ENCODE measurements at regions not wholly inside any gene's neighbourhood (a gene's known extent, or its start where the extent isn't known, plus 50 kb on each side); places are given as distances from the start of the nearest gene placed in this dataset.
"Not testable (repeated sequence)": the region's sequence is repeated elsewhere in the genome, so short reads cannot be mapped to it uniquely, and the experiment has no call there.

- no peak for DNase-seq
Observed at GRCh38 chr14:96686126-96686525, 111.1 kb upstream of the VRK1 start.

- no peak for DNase-seq
Observed at GRCh38 chr14:96688629-96689028, 108.6 kb upstream of the VRK1 start.

GRCh38 chr14:96690713-96691383 lies 106.3 kb upstream of the VRK1 start:
- DNase-seq: no peak

GRCh38 chr14:96693252-96693820 lies 103.8 kb upstream of the VRK1 start:
- no peak for DNase-seq

- DNase-seq: no peak
Observed at GRCh38 chr14:96693987-96694386, 103.2 kb upstream of the VRK1 start.

- no peak for DNase-seq
Observed at GRCh38 chr14:96698960-96699539, 98.1 kb upstream of the VRK1 start.

GRCh38 chr14:96699666-96700065 lies 97.5 kb upstream of the VRK1 start:
- DNase-seq: no peak

GRCh38 chr14:96702831-96703230 lies 94.4 kb upstream of the VRK1 start:
- no peak for DNase-seq

- no peak for DNase-seq
Observed at GRCh38 chr14:96705422-96706092, 91.6 kb upstream of the VRK1 start.

- no peak for DNase-seq
Observed at GRCh38 chr14:96706893-96707292, 90.3 kb upstream of the VRK1 start.

GRCh38 chr14:96710060-96710666 lies 87.0 kb upstream of the VRK1 start:
- DNase-seq: no peak

GRCh38 chr14:96711559-96712267 lies 85.5 kb upstream of the VRK1 start:
- no peak for DNase-seq

- DNase-seq: no peak
Observed at GRCh38 chr14:96713426-96713825, 83.8 kb upstream of the VRK1 start.

GRCh38 chr14:96714537-96714936 lies 82.6 kb upstream of the VRK1 start:
- not testable (repeated sequence) for DNase-seq

GRCh38 chr14:96717116-96717515 lies 80.1 kb upstream of the VRK1 start:
- no peak for DNase-seq

- no peak for DNase-seq
Observed at GRCh38 chr14:96718407-96718806, 78.8 kb upstream of the VRK1 start.

- DNase-seq: not testable (repeated sequence)
Observed at GRCh38 chr14:96720702-96721101, 76.5 kb upstream of the VRK1 start.

- DNase-seq: no peak
Observed at GRCh38 chr14:96722736-96723135, 74.4 kb upstream of the VRK1 start.

GRCh38 chr14:96723946-96724345 lies 73.2 kb upstream of the VRK1 start:
- no peak for DNase-seq

GRCh38 chr14:96725232-96725631 lies 72.0 kb upstream of the VRK1 start:
- no peak for DNase-seq

GRCh38 chr14:96727073-96727472 lies 70.1 kb upstream of the VRK1 start:
- no peak for DNase-seq

GRCh38 chr14:96727491-96727890 lies 69.7 kb upstream of the VRK1 start:
- DNase-seq: no peak
